GM19438 (cell line): ENCODE measurements at regions not wholly inside any gene's neighbourhood (a gene's known extent, or its start where the extent isn't known, plus 50 kb on each side); places are given as distances from the start of the nearest gene placed in this dataset.
"Not testable (repeated sequence)": the region's sequence is repeated elsewhere in the genome, so short reads cannot be mapped to it uniquely, and the experiment has no call there.

Experiments
- ATAC-seq: cut with Tn5 transposase; IDR thresholded peaks from one replicate; pipeline ENCODE4 v1.9.1; 2021; ENCODE audit warnings: low read depth; ENCODE audit not compliant: unreplicated experiment

DNA sequence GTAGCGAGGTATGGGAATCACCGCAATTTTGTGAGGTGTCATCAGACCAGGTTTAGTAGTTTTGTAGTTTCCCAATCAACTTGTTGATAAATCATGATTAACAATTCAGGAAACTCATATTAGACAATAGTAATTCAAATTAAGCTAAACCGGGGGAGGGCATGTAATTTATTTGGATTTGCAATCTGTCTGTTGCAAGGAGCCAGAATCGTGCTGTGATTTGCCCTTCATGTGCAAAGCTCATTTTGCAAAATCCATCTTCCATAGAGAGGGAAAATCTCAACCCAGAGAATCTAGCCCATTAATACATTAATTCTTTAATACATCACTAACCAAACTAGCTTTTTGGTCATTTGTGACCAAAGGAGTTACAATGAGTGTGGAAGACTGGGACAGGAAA lies 164.7 kb upstream of the TRPM3 start:
- no peak for ATAC-seq

DNA sequence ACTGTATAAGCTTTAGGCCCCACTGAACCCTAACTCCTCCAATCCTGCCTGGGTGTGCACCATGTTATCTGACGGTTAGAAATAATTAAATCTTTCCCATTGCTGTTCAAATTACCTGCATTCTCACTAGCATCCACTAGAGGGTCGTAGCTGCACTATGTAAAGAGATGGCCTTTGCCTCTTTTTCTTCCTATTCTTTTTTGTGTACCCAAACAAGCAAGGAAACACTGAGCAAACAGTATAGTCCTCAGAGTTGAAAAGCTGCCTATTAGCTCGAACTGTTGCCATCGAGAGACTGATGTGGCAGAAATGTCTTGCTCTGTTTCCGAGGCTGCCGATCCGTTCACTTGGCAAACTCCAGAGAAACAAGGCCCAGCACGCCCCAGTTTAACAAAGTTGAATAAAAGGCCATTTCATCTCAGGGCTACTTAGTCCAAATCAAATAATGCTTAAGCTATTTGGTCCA lies 163.8 kb upstream of the TRPM3 start:
- peak; percentile 93 for ATAC-seq

DNA sequence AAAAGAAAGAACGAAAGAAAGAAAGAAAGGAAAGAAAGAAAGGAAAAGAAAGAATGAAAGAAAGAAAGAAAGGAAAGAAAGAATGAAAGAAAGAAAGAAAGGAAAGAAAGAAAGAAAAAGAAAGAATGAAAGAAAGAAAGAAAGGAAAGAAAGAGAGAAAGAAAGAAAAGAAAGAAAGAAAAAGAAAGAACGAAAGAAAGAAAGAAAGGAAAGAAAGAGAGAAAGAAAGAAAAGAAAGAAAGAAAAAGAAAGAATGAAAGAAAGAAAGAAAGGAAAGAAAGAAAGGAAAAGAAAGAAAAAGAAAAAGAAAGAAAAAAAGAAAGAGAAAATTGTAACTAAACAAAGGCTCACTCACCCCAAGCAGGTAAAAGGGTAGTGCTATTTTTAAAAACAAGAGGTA lies 160.7 kb upstream of the TRPM3 start:
- ATAC-seq = not testable (repeated sequence)

DNA sequence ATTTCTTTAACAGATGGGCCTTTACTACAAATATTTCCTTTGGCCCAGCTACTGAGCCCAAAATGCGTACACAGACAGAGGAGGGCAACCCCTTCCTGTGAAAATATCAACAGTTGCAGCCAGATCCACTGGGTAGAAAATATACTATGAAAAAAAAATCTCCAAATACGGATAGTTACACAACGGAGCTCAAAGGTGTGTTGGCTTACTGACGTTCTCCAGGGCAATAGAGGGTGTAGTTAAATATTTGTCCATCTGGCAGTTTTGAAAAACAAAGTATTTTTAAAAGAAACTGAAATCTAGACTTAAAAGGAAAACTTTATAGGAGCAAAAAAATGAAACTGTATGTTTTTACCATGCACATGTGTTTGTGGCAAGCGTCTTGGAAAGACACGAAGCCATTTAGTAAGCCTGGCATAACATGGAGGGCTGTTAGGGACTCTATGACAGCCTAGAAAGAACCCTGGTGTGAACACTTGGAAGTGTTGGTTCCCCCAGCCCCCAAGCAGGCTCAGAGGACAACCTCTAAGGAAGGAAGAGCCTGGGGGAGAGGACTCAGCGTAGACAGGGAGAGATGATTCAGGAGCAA lies 157.8 kb upstream of the TRPM3 start:
- ATAC-seq = no peak

DNA sequence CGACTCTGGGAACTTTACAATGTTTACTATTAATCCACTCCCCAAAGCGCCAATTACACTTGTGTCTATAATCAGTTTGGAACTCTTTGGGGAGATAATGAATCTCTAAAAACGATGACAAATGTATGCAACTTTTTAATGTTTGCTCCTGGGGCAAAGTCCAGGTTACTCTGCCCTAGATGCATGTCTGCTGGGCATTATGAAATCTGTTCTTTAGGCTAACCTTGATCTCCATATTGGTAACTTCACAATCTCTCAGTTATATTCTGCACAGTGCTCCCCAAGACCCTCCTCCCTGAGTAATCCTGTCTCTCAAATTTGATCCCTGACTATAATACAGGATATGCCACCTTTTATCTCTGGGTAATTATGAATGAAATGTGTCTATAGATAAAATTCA lies 152.2 kb upstream of the TRPM3 start:
- ATAC-seq = no peak

DNA sequence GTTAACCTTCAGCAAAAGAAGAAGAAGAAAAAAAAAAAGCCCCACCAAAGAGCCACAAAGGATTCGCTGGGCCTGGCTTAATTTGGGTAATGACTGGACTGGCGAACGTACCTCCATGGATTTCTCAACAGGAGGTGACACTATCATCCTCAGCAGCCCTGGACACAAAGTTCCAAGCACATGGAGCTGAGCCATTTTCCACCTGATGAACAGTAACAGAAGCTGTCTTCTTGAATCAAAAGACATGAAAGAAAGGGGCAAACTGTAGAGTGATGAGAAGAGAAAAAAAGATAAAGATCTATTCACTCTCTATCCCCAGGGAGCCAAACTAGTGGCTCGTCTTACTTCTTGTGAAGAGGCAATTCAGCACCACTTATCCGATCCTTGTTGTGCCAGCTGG lies 150.2 kb upstream of the TRPM3 start:
- no peak for ATAC-seq

DNA sequence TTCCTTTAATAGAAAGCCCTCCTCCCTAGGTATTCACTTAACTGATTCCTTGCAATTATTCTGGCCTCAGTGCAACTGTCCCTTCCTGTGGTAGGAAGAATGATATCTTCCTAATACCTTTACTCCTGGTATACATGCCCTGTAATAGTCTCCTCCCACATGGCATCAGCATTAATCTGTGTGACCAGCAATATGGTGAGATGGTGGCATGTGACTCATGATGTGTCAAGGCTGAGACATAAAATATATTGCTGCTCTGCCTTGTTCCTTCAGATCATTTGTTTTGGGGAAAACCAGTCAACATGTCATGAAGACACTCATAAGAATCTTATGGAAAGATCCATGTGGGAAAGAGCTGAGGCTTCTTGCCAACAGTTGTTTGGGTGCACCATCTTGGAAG lies 149.1 kb upstream of the TRPM3 start:
- no peak for ATAC-seq

DNA sequence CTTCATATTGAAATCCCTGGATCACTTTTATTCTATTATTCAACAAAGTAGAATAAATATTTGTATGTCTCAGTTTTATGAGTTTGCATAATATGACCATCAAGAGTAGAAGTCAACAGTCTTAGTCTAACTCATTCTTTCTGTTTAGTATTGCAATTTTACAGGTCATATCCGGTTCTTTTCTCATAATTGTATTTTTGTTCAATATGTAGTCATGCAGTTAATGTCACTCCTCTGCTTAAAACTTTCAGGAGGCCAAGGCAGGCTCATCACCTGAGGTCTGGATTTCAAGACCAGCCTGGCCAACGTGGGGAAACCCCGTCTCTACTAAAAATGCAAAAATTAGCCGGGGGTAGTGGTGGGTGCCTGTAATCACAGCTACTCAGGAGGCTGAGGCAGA lies 148.4 kb upstream of the TRPM3 start:
- ATAC-seq = no peak

DNA sequence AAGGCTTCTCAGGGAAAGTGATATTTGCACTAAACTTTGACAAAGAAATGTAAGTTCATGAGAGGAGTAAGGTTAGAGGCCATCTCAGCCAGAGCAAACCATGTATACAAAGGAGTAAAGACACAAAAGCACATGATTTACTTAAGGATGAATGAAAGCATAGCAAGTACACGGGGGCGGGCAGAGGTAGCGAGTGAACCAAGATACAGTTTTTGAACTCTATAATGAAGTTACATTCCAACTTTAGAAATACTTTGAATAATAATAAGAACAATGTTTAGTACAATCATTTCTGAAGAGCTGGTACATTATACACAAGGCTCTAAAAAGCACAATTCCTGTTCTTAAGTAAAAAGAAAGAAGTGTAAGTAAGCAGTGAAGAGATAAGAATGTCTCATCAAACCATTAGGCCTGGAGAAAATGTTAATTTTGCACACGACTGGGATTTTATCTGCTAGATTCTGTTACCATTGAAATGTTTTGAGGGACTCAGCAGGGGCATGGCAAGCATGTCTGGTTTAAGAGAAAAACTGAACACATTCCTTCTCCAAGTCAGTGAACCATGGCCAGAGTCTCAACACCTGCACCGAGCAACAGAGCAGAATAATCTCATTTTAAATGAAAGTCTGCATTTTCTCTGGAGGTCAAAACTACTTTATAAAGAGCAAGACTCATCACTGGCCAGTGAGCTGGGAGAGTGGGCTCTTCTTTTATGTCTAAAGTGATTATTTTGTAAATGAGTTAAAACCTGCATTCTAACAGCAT lies 147.6 kb upstream of the TRPM3 start:
- ATAC-seq = no peak

DNA sequence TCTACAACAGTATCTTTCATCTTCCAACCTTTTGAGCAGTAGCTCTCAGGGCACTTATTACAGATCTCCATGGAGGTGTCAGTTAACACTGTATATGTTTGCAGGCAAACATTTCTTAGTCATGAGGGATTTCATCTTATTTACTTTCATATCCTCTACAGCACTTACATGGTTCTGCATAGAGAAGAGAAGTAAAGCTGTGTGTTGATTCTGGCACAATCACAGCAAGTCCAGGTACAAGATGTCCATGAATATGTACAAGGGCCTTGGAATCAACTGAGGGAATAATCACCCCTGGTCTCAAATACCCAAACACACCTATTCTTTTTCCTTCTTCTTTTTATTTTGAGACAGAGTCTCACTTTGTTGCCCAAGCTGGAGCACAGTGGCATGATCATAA lies 142.0 kb upstream of the TRPM3 start:
- ATAC-seq = no peak

DNA sequence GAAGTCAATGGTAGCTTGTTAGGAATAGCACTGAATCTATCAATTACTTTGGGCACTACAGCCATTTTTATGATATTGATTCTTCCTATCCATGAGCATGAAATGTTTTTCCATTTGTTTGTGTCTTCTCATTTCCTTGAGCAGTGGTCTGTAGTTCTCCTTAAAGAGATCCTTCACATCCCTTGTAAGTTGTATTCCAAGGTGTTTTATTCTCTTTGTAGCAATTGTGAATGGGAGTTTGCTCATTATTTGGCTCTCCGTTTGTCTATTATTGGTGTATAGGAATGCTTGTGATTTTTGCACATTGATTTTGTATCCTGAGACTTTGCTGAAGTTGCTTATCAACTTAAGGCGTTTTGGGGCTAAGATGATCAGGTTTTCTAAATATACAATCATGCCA lies 139.0 kb upstream of the TRPM3 start:
- not testable (repeated sequence) for ATAC-seq

DNA sequence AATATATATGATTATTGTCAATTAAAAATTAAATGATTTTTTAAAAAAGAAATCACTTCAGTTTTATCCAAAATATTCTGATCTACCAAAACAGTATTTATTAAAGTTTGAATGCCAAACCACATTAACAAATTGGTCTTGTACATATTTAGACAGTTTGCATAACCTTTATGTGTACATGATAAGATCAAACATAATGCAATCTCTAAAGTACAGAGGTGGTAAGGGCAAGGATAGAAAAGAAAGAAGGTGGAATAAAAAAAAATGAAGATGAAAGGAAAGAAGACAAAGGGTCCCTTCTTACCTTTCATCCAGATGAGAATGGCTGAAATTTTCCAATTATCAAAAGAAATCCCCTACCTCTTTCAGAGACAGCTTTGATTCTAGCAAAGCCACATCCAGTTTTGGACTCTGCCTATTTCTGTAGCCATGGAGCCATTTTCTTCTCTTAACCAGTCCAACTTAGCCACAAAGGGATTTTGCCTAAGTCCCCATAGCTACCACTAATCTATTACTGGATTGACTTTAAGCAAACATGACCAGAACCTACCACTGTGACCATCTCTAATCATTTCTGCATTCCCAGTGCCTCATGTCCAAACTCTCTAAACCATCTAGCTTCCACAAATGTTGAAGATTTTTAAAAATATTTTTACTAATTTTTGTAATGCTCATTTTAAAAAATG lies 133.3 kb upstream of the TRPM3 start:
- no peak for ATAC-seq

DNA sequence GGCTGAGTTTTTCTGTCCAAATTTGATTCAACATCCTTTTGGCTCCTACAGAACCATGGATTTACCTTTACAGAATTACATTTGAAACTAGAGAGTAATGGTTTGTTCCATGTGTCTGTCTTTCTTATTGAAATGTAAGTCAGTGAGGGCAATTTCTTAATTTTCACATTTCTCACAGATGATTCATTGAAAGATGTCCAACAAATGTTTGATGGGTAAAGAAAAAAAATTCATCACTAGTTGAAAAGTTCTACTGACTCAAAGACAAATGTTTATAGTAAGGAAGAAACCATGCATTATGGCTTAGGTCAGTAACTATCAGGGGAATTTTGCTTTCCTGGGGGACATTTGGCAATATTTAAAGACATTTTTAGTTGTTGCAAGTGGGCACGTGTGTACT lies 131.6 kb upstream of the TRPM3 start:
- ATAC-seq = no peak

DNA sequence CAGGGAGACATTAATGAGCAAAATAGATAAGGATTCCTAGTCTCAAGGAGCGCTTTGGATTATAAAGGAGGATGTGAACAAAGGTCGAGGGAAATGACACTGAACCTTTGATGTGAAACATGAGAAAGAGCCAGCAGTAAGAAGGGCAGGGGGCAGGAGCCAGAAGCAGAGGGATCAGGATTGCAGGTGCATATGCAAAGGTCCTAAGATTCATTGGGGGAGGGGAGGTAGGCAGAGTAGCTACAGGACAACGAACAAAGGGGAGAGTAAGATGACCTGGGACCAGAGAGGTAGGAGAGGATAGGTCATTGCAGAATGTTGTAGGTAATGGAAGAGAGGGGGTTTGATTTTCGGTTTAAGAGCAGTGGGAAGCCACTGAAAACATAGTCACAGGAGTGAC lies 129.2 kb upstream of the TRPM3 start:
- no peak for ATAC-seq

DNA sequence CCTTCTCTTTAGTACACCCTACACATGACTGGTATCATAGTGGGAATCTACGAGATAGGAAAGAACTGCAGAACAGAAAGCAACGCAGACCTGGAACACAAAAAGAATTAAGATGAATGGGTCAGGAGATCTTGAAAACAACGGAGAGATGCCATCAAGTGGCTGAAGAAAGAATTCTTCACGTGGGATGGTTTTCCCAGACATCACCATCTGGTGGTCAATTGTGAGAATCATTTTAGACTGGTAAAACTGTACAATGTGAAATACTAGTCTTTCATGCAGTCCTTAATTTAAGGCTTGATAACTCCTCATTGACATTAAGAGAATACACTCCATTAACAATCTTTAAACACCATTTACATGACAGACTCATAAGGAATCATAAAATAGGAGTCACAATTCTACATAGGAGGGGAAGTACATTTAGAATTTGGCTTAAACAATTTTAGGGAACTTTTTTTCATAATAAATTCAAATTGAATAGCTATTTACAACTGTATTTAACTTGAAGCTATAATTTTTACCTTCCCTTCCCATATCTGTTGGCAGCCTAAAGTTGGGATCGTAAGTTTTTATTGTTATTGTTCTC lies 128.4 kb upstream of the TRPM3 start:
- no peak for ATAC-seq

DNA sequence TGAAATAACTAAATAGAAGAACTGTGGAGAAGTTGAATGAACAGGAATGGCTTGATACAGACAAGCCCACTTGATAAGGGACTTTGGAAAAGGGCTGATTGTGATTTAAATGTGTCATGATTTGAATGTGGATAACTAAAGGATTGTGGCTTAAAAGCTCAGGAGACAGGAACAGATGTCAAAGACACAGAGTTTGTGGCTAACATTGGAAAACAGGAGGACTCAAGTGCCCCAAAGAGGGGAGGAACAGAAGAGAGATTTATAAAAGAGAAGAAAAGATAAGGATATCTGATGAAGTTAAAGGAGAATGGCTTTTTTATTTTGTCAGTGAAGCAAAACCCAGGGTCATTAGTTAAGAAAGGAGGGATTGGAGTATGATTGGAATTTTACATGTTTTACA lies 124.2 kb upstream of the TRPM3 start:
- no peak for ATAC-seq

DNA sequence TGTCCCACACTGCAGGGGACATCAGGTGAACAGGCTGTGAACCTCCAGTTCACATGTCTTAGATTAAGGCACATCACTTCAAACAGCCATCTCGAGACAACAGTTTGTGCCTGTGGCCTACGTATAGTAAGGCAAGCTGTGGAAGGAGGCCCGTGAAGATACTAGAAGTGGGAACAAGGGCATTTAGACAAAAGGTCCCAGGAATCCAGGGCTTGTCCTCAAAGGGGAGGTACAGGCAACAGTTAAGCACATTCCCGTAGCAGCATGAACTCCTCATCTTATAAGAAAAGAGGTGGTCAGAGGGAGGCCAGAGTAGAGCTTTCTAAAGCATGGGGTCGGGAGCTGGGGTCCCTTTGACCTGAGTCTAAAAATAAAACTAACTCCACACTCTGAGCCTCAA lies 122.5 kb upstream of the TRPM3 start:
- no peak for ATAC-seq

DNA sequence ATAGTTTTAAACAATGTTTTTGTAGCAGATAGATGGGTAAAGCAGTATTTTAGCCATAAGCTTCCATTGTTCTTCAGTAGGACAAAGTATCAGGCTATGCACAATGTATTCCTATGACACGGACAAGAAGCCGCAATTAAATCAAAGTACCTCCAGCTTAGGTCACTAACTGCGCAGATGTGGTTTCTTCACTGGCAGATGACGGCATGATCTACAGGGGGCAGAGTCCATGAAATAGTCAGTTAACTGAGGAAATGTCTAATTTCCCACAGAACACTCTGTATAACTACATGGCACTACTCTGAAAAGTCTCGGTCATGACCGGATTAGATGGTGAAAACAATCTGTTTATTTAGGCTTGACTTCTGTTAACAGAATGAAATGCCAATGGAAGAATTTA lies 120.7 kb upstream of the TRPM3 start:
- ATAC-seq = no peak

DNA sequence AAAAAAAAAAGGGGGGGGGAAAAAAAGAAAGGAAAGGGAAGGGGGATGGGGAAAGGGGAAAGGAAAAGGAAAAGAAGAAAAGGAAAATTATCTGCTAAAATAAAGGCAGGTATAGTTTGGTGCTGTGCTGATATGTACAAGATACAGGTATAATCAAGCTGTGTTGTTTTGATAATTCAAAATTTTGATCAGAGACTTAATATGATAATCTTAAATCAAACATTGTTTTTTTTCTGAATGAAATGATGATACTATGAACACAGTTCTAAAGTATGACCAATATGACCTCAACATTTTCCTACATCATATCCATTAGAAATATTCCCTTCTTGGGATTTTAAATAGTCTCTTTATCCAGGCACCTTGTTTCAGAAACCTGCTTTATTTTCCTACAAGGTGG lies 115.6 kb upstream of the TRPM3 start:
- no peak for ATAC-seq

DNA sequence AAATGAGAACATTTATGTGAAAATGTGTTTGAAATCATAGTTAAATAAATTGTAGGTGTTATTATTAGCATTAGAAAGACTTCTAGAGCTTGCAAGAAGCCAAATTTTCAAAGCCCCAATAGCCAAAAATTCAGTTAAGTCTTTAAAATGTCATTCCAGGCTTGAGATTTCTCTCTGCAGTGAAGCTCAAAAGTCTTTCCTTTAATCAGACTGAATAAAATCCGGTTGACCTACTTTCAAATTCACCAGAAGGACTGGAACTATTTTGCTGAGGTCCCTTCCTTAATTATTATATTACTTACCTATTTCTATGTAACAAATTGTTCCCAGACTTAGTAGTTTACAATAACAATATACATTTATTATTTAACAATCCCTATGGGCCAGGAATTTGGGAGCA lies 112.2 kb upstream of the TRPM3 start:
- no peak for ATAC-seq

DNA sequence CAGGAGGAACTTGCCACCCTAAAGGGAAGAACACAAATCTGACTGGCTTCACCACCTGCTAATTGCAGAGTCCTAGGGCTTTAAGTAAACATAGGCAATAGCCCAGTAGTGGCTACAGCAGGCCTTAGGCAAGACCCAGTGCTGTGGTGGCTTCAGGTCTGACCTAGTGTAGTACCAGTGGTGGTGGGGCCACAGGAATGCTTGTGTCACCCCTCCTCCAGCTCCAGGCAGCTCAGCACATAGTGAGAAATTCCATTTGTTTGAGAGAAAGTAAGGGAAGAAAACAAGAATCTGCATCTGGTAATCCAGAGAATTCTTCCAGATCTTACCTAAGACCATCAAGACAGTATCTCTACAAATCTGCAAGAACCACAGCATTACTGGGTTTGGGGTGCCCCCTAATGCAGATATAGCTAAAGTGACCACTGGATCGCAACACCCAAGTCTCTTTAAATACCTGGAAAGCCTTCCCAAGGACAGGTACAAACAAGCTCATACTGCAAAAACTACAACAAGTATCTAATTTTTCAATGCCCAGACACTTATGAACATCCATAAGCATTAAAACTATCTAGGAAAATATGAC lies 102.6 kb upstream of the TRPM3 start:
- ATAC-seq = no peak
